A549 (cell line): ENCODE measurements at regions not wholly inside any gene's neighbourhood (a gene's known extent, or its start where the extent isn't known, plus 50 kb on each side); places are given as distances from the start of the nearest gene placed in this dataset.

ENCODE experiments used
- BHLHE40 ChIP-seq: IDR thresholded peaks from 2 replicates; pipeline ENCODE4 v1.6.1; 2012; ENCODE audit warnings: low read depth, low read length, inconsistent platforms
- EP300 ChIP-seq, 2 experiments: fragments of >200 bp; sonication (Bioruptor Twin); formaldehyde crosslinking; IDR thresholded peaks; 2 replicates in 1 of 2; 3 replicates in 1 of 2; pipeline ENCODE4 v1.6.1; 2016 to 2017
- ESRRA ChIP-seq: fragments of 150-350 bp; IDR thresholded peaks from 2 replicates; pipeline ENCODE4 v1.6.1; 2014; ENCODE audit warnings: mild to moderate bottlenecking, low read length, borderline replicate concordance
- KDM1A ChIP-seq: fragments of 200-600 bp; sonication (generic); IDR thresholded peaks from 2 replicates; pipeline ENCODE4 v1.6.1; 2016; ENCODE audit warnings: low read depth, mild to moderate bottlenecking
- MYC ChIP-seq: IDR thresholded peaks from 2 replicates; pipeline ENCODE4 v1.6.1; 2012; ENCODE audit warnings: mild to moderate bottlenecking, inconsistent platforms, low read length, improper control_type of control experiment, borderline replicate concordance
- NPAS2 ChIP-seq: fragments of 250-450 bp; sonication (Bioruptor Pico); IDR thresholded peaks from 2 replicates; pipeline ENCODE4 v1.8.0; 2022; ENCODE audit warnings: mild to moderate bottlenecking, moderate library complexity, borderline replicate concordance
- NR3C1 ChIP-seq: fragments of >200 bp; sonication (Bioruptor Twin); formaldehyde crosslinking; IDR thresholded peaks from 3 replicates; pipeline ENCODE4 v1.6.1; 2017
- POLR2A ChIP-seq: IDR thresholded peaks from 2 replicates; pipeline ENCODE4 v1.6.1; 2012; ENCODE audit warnings: mild to moderate bottlenecking, low read length
- POLR2AphosphoS2 ChIP-seq: conservative IDR thresholded peaks from 2 replicates; pipeline ENCODE4 v1.6.1; 2012; ENCODE audit warnings: low read length, improper control_type of control experiment, inconsistent platforms
- RNF2 ChIP-seq: fragments of 200-600 bp; sonication (generic); IDR thresholded peaks from 2 replicates; pipeline ENCODE4 v1.6.1; 2016; ENCODE audit warnings: low read depth, mild to moderate bottlenecking, antibody characterized with exemption, moderate library complexity, borderline replicate concordance
- TP53 ChIP-seq: fragments of 250-450 bp; sonication (Bioruptor Pico); IDR thresholded peaks from 2 replicates; pipeline ENCODE4 v1.5.0; 2021; ENCODE audit warnings: mild to moderate bottlenecking, moderate library complexity
- TF ChIP-seq, protein P1 (sequence below): fragments of >200 bp; sonication (Bioruptor Twin); formaldehyde crosslinking; IDR thresholded peaks from 3 replicates; pipeline ENCODE4 v1.5.1; 2016
- TF ChIP-seq, protein P2 (sequence below): fragments of 200-600 bp; sonication (generic); IDR thresholded peaks from 2 replicates; pipeline ENCODE4 v1.6.1; 2016; ENCODE audit warnings: antibody characterized with exemption, mild to moderate bottlenecking, moderate library complexity

DNA sequence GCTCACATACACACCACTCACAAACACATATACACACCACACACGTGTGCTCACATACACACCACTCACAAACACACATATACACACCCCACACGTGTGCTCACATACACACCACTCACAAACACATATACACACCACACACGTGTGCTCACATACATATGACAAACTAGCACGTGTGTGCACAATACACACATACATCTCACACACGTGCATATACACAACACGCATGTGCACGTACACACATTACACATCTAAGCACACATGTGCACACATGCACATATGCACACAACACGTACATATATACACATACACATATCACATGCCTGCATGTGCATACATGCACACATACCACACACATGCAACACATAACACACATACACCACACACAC is 78.3 kb upstream of the FOXK1 start:
- no peak for TF ChIP-seq KDM1A
- TF ChIP-seq POLR2A, result no peak
- TF ChIP-seq, protein P1, sequence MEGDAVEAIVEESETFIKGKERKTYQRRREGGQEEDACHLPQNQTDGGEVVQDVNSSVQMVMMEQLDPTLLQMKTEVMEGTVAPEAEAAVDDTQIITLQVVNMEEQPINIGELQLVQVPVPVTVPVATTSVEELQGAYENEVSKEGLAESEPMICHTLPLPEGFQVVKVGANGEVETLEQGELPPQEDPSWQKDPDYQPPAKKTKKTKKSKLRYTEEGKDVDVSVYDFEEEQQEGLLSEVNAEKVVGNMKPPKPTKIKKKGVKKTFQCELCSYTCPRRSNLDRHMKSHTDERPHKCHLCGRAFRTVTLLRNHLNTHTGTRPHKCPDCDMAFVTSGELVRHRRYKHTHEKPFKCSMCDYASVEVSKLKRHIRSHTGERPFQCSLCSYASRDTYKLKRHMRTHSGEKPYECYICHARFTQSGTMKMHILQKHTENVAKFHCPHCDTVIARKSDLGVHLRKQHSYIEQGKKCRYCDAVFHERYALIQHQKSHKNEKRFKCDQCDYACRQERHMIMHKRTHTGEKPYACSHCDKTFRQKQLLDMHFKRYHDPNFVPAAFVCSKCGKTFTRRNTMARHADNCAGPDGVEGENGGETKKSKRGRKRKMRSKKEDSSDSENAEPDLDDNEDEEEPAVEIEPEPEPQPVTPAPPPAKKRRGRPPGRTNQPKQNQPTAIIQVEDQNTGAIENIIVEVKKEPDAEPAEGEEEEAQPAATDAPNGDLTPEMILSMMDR, result no peak
- no peak for TF ChIP-seq ESRRA
- no peak for TF ChIP-seq EP300 (IDR thresholded peaks at IDR 0.05)
- no peak for TF ChIP-seq POLR2AphosphoS2
- TF ChIP-seq, protein P2, sequence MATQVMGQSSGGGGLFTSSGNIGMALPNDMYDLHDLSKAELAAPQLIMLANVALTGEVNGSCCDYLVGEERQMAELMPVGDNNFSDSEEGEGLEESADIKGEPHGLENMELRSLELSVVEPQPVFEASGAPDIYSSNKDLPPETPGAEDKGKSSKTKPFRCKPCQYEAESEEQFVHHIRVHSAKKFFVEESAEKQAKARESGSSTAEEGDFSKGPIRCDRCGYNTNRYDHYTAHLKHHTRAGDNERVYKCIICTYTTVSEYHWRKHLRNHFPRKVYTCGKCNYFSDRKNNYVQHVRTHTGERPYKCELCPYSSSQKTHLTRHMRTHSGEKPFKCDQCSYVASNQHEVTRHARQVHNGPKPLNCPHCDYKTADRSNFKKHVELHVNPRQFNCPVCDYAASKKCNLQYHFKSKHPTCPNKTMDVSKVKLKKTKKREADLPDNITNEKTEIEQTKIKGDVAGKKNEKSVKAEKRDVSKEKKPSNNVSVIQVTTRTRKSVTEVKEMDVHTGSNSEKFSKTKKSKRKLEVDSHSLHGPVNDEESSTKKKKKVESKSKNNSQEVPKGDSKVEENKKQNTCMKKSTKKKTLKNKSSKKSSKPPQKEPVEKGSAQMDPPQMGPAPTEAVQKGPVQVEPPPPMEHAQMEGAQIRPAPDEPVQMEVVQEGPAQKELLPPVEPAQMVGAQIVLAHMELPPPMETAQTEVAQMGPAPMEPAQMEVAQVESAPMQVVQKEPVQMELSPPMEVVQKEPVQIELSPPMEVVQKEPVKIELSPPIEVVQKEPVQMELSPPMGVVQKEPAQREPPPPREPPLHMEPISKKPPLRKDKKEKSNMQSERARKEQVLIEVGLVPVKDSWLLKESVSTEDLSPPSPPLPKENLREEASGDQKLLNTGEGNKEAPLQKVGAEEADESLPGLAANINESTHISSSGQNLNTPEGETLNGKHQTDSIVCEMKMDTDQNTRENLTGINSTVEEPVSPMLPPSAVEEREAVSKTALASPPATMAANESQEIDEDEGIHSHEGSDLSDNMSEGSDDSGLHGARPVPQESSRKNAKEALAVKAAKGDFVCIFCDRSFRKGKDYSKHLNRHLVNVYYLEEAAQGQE, result no peak
- no peak for TF ChIP-seq MYC
- TF ChIP-seq RNF2, result no peak
- TF ChIP-seq TP53, result no peak
- TF ChIP-seq NPAS2, result no peak
- TF ChIP-seq NR3C1, result no peak
- no peak for TF ChIP-seq BHLHE40
